WTC11 (cell line): ENCODE measurements at regions not wholly inside any gene's neighbourhood (a gene's known extent, or its start where the extent isn't known, plus 50 kb on each side); places are given as distances from the start of the nearest gene placed in this dataset.

Source experiments
- ATAC-seq: fragments of 200-7000 bp; cut with Tn5 transposase; 2 replicates; pipeline ENCODE4 v1.10.0; 2021; ENCODE audit warnings: mild to moderate bottlenecking, moderate library complexity
- CTCF ChIA-PET: fragments of 300-600 bp; sonication (Branson Sonifier 250); formaldehyde crosslinking; loops from one replicate; lab custom pipeline; 2021; ENCODE audit warnings: antibody characterized with exemption; lab: Charles Lee
- POLR2A ChIA-PET: fragments of 350-600 bp; sonication (Branson Sonifier 250); formaldehyde crosslinking; loops from one replicate; lab custom pipeline; 2021; ENCODE audit warnings: antibody characterized with exemption; lab: Charles Lee
- DNase-seq: peaks from one replicate; pipeline ENCODE4 v3.0.0; 2021; ENCODE audit warnings: low spot score
- H3K27ac Mint-ChIP-seq: 2 replicates; pipeline ENCODE4 v1.8.0; 2021; ENCODE audit warnings: mixed read lengths
- H3K27me3 Mint-ChIP-seq: 2 replicates; pipeline ENCODE4 v1.8.0; 2021; ENCODE audit warnings: low read depth, mild to moderate bottlenecking, moderate library complexity, mixed read lengths
- H3K36me3 Mint-ChIP-seq: 2 replicates; pipeline ENCODE4 v1.8.0; 2021; ENCODE audit warnings: mixed read lengths
- H3K4me1 Mint-ChIP-seq: 2 replicates; pipeline ENCODE4 v1.8.0; 2022; ENCODE audit warnings: mixed read lengths
- H3K4me3 Mint-ChIP-seq: 2 replicates; pipeline ENCODE4 v1.8.0; 2021; ENCODE audit warnings: mild to moderate bottlenecking, moderate library complexity, mixed read lengths
- H3K9me3 Mint-ChIP-seq: 2 replicates; pipeline ENCODE4 v1.8.0; 2021; ENCODE audit warnings: mixed read lengths
- ELF4 ChIP-seq: sonication (generic); formaldehyde crosslinking; IDR thresholded peaks from 2 replicates; pipeline ENCODE4 v1.8.1; 2022; ENCODE audit warnings: low read depth, mild to moderate bottlenecking, moderate library complexity, missing genetic modification reagents
- ESRRA ChIP-seq: sonication (generic); formaldehyde crosslinking; IDR thresholded peaks from 2 replicates; pipeline ENCODE4 v1.8.1; 2022; ENCODE audit warnings: mild to moderate bottlenecking, missing genetic modification reagents, borderline replicate concordance
- ETV6 ChIP-seq: sonication (generic); formaldehyde crosslinking; IDR thresholded peaks from 2 replicates; pipeline ENCODE4 v1.8.1; 2022; ENCODE audit warnings: mild to moderate bottlenecking, missing genetic modification reagents
- GRHL2 ChIP-seq: fragments of 250-450 bp; sonication (Bioruptor Pico); IDR thresholded peaks from 2 replicates; pipeline ENCODE4 v1.8.0; 2022; ENCODE audit warnings: mild to moderate bottlenecking, moderate library complexity; ENCODE audit not compliant: insufficient replicate concordance, severe bottlenecking
- GTF2I ChIP-seq: fragments of 250-450 bp; sonication (Bioruptor Pico); conservative IDR thresholded peaks from 2 replicates; pipeline ENCODE4 v1.4.0; 2021; ENCODE audit warnings: mild to moderate bottlenecking
- IRF2 ChIP-seq: sonication (generic); formaldehyde crosslinking; IDR thresholded peaks from 2 replicates; pipeline ENCODE4 v1.8.0; 2022; ENCODE audit warnings: low read depth, missing genetic modification reagents, borderline replicate concordance
- NR3C1 ChIP-seq: sonication (generic); formaldehyde crosslinking; conservative IDR thresholded peaks from 2 replicates; pipeline ENCODE4 v1.8.1; 2023; ENCODE audit warnings: low read depth, mild to moderate bottlenecking, missing genetic modification reagents
- SMAD3 ChIP-seq: sonication (generic); formaldehyde crosslinking; IDR thresholded peaks from 2 replicates; pipeline ENCODE4 v1.8.0; 2022; ENCODE audit warnings: missing genetic modification reagents, mild to moderate bottlenecking, borderline replicate concordance
- SOX15 ChIP-seq: fragments of 250-450 bp; sonication (Bioruptor Pico); IDR thresholded peaks from 2 replicates; pipeline ENCODE4 v1.9.0; 2021; ENCODE audit warnings: mild to moderate bottlenecking
- TEAD1 ChIP-seq: sonication (generic); formaldehyde crosslinking; IDR thresholded peaks from 2 replicates; pipeline ENCODE4 v1.8.0; 2022; ENCODE audit warnings: mild to moderate bottlenecking, missing genetic modification reagents
- TEAD4 ChIP-seq: sonication (generic); formaldehyde crosslinking; IDR thresholded peaks from 2 replicates; pipeline ENCODE4 v1.8.0; 2022; ENCODE audit warnings: mild to moderate bottlenecking, missing genetic modification reagents
- ZNF138 ChIP-seq: sonication (generic); formaldehyde crosslinking; conservative IDR thresholded peaks from 2 replicates; pipeline ENCODE4 v1.8.1; 2022; ENCODE audit warnings: mild to moderate bottlenecking, moderate library complexity, missing genetic modification reagents
- TF ChIP-seq, protein P1 (sequence below): sonication (generic); formaldehyde crosslinking; IDR thresholded peaks from 2 replicates; pipeline ENCODE4 v1.8.0; 2023; ENCODE audit warnings: missing genetic modification reagents, mild to moderate bottlenecking, borderline replicate concordance
- TF ChIP-seq, protein P2 (sequence below): fragments of 250-450 bp; sonication (Bioruptor Pico); IDR thresholded peaks from 2 replicates; pipeline ENCODE4 v1.9.0; 2021; ENCODE audit warnings: mild to moderate bottlenecking
- TF ChIP-seq, protein P3 (sequence below): sonication (generic); formaldehyde crosslinking; IDR thresholded peaks from 2 replicates; pipeline ENCODE4 v1.8.0; 2022; ENCODE audit warnings: mild to moderate bottlenecking, missing genetic modification reagents
- TF ChIP-seq, protein P4 (sequence below): fragments of 250-450 bp; sonication (Bioruptor Pico); IDR thresholded peaks from 2 replicates; pipeline ENCODE4 v1.9.0; 2021; ENCODE audit warnings: moderate library complexity, mild to moderate bottlenecking, inconsistent platforms, borderline replicate concordance
- TF ChIP-seq, protein P5 (sequence below): sonication (generic); formaldehyde crosslinking; IDR thresholded peaks from 2 replicates; pipeline ENCODE4 v1.8.1; 2023; ENCODE audit warnings: mild to moderate bottlenecking, missing genetic modification reagents
- TF ChIP-seq, protein P6 (sequence below): fragments of 250-450 bp; sonication (Bioruptor Pico); IDR thresholded peaks from 2 replicates; pipeline ENCODE4 v1.8.0; 2021; ENCODE audit warnings: mild to moderate bottlenecking
- TF ChIP-seq, protein P7 (sequence below): sonication (generic); formaldehyde crosslinking; IDR thresholded peaks from 2 replicates; pipeline ENCODE4 v1.8.1; 2023; ENCODE audit warnings: mild to moderate bottlenecking, missing genetic modification reagents, moderate library complexity
- TF ChIP-seq, protein P8 (sequence below): fragments of 200-600 bp; IDR thresholded peaks from 2 replicates; pipeline ENCODE4 v1.8.0; 2022; ENCODE audit warnings: antibody characterized with exemption

DNA sequence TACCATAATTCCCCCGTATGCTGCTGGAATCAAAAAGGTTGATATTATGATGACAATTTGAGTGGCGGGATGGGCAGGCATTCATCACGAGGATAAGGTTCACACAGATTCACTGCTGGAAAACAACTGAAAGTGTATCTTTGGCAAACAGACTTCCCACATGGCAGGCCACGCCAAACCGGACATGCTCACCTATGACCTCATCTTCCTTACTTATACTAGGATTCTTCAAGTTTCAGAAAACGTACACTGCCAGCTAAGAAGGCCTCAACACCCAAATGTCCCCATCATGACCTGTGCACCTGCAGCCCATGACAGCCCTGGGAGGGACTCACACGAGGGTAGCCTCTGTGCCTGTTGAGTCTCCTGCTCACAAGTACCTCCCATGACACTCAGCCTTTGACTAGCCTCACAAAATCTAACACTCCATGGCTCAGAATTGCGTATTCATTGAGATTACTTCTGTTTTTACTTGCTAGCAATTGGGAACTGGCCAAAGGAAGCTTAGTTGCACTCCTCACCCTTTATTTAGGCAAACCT lies 259.0 kb upstream of the GHITM start (continued):
- TF ChIP-seq, protein P1, sequence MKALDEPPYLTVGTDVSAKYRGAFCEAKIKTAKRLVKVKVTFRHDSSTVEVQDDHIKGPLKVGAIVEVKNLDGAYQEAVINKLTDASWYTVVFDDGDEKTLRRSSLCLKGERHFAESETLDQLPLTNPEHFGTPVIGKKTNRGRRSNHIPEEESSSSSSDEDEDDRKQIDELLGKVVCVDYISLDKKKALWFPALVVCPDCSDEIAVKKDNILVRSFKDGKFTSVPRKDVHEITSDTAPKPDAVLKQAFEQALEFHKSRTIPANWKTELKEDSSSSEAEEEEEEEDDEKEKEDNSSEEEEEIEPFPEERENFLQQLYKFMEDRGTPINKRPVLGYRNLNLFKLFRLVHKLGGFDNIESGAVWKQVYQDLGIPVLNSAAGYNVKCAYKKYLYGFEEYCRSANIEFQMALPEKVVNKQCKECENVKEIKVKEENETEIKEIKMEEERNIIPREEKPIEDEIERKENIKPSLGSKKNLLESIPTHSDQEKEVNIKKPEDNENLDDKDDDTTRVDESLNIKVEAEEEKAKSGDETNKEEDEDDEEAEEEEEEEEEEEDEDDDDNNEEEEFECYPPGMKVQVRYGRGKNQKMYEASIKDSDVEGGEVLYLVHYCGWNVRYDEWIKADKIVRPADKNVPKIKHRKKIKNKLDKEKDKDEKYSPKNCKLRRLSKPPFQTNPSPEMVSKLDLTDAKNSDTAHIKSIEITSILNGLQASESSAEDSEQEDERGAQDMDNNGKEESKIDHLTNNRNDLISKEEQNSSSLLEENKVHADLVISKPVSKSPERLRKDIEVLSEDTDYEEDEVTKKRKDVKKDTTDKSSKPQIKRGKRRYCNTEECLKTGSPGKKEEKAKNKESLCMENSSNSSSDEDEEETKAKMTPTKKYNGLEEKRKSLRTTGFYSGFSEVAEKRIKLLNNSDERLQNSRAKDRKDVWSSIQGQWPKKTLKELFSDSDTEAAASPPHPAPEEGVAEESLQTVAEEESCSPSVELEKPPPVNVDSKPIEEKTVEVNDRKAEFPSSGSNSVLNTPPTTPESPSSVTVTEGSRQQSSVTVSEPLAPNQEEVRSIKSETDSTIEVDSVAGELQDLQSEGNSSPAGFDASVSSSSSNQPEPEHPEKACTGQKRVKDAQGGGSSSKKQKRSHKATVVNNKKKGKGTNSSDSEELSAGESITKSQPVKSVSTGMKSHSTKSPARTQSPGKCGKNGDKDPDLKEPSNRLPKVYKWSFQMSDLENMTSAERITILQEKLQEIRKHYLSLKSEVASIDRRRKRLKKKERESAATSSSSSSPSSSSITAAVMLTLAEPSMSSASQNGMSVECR, result no peak
- TF ChIP-seq GTF2I (CRISPR knock-in tag), result no peak
- TF ChIP-seq, protein P2, sequence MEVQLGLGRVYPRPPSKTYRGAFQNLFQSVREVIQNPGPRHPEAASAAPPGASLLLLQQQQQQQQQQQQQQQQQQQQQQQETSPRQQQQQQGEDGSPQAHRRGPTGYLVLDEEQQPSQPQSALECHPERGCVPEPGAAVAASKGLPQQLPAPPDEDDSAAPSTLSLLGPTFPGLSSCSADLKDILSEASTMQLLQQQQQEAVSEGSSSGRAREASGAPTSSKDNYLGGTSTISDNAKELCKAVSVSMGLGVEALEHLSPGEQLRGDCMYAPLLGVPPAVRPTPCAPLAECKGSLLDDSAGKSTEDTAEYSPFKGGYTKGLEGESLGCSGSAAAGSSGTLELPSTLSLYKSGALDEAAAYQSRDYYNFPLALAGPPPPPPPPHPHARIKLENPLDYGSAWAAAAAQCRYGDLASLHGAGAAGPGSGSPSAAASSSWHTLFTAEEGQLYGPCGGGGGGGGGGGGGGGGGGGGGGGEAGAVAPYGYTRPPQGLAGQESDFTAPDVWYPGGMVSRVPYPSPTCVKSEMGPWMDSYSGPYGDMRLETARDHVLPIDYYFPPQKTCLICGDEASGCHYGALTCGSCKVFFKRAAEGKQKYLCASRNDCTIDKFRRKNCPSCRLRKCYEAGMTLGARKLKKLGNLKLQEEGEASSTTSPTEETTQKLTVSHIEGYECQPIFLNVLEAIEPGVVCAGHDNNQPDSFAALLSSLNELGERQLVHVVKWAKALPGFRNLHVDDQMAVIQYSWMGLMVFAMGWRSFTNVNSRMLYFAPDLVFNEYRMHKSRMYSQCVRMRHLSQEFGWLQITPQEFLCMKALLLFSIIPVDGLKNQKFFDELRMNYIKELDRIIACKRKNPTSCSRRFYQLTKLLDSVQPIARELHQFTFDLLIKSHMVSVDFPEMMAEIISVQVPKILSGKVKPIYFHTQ (CRISPR knock-in tag), result no peak

DNA sequence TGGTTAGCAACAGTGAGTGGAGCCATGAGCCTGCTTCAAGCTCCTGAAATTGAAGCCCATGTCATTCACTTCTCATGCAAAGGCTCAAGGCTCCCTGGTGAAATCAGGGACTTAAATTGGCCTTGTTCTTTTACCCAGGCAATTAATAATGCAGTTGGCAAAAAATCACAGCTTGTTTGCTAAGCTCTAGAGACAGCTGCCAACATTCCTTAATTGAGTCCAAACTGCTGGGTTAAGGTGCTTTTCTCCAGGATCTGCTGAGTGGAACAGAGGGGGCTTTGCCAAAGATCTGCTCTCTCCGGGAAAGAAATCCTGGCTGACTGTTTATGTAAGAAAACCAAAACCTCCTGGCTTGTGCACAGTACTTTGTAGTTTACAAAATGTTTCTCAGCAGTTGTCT lies 257.6 kb upstream of the GHITM start:
- H3K36me3 Mint-ChIP-seq, result no peaks in the 10 kb centered on the region
- H3K4me3 Mint-ChIP-seq, result no peak overlapping the region
- H3K4me1 Mint-ChIP-seq, result peaks cover 6% of the 10 kb centered on the region
- no peaks in the 10 kb centered on the region for H3K9me3 Mint-ChIP-seq
- no peak for ATAC-seq
- ChIA-PET POLR2A (no interaction called here), CTCF (interaction anchor here (2.0 kb wide), 1 partner anchor 10 kb away, joined by 6 read pairs; no protein-coding TSS in a partner anchor)
- no peak for DNase-seq
- no peak overlapping the region for H3K27ac Mint-ChIP-seq
- no peaks in the 10 kb centered on the region; the same call in 1 of the 2 replicates for H3K27me3 Mint-ChIP-seq
- TF ChIP-seq ESRRA (no peak), ELF4 (no peak), IRF2 (CRISPR knock-in tag) (no peak), TEAD4 (CRISPR knock-in tag) (no peak), GRHL2 (no peak), ETV6 (CRISPR knock-in tag) (no peak), ZNF138 (CRISPR knock-in tag) (no peak), SOX15 (CRISPR knock-in tag) (no peak), SMAD3 (CRISPR knock-in tag) (no peak), TEAD1 (CRISPR knock-in tag) (no peak), NR3C1 (CRISPR knock-in tag) (no peak)
- TF ChIP-seq, protein P3, sequence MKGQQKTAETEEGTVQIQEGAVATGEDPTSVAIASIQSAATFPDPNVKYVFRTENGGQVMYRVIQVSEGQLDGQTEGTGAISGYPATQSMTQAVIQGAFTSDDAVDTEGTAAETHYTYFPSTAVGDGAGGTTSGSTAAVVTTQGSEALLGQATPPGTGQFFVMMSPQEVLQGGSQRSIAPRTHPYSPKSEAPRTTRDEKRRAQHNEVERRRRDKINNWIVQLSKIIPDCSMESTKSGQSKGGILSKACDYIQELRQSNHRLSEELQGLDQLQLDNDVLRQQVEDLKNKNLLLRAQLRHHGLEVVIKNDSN (CRISPR knock-in tag), result no peak
- TF ChIP-seq, protein P4, sequence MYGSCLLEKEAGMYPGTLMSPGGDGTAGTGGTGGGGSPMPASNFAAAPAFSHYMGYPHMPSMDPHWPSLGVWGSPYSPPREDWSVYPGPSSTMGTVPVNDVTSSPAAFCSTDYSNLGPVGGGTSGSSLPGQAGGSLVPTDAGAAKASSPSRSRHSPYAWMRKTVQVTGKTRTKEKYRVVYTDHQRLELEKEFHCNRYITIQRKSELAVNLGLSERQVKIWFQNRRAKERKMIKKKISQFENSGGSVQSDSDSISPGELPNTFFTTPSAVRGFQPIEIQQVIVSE (CRISPR knock-in tag), result no peak
- TF ChIP-seq, protein P5, sequence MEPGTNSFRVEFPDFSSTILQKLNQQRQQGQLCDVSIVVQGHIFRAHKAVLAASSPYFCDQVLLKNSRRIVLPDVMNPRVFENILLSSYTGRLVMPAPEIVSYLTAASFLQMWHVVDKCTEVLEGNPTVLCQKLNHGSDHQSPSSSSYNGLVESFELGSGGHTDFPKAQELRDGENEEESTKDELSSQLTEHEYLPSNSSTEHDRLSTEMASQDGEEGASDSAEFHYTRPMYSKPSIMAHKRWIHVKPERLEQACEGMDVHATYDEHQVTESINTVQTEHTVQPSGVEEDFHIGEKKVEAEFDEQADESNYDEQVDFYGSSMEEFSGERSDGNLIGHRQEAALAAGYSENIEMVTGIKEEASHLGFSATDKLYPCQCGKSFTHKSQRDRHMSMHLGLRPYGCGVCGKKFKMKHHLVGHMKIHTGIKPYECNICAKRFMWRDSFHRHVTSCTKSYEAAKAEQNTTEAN (CRISPR knock-in tag), result no peak
- TF ChIP-seq, protein P6, sequence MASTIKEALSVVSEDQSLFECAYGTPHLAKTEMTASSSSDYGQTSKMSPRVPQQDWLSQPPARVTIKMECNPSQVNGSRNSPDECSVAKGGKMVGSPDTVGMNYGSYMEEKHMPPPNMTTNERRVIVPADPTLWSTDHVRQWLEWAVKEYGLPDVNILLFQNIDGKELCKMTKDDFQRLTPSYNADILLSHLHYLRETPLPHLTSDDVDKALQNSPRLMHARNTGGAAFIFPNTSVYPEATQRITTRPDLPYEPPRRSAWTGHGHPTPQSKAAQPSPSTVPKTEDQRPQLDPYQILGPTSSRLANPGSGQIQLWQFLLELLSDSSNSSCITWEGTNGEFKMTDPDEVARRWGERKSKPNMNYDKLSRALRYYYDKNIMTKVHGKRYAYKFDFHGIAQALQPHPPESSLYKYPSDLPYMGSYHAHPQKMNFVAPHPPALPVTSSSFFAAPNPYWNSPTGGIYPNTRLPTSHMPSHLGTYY (CRISPR knock-in tag), result no peak
- TF ChIP-seq, protein P7, sequence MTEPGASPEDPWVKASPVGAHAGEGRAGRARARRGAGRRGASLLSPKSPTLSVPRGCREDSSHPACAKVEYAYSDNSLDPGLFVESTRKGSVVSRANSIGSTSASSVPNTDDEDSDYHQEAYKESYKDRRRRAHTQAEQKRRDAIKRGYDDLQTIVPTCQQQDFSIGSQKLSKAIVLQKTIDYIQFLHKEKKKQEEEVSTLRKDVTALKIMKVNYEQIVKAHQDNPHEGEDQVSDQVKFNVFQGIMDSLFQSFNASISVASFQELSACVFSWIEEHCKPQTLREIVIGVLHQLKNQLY, result no peak
- TF ChIP-seq, protein P8, sequence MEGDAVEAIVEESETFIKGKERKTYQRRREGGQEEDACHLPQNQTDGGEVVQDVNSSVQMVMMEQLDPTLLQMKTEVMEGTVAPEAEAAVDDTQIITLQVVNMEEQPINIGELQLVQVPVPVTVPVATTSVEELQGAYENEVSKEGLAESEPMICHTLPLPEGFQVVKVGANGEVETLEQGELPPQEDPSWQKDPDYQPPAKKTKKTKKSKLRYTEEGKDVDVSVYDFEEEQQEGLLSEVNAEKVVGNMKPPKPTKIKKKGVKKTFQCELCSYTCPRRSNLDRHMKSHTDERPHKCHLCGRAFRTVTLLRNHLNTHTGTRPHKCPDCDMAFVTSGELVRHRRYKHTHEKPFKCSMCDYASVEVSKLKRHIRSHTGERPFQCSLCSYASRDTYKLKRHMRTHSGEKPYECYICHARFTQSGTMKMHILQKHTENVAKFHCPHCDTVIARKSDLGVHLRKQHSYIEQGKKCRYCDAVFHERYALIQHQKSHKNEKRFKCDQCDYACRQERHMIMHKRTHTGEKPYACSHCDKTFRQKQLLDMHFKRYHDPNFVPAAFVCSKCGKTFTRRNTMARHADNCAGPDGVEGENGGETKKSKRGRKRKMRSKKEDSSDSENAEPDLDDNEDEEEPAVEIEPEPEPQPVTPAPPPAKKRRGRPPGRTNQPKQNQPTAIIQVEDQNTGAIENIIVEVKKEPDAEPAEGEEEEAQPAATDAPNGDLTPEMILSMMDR, result no peak
